ENCODE measurements at regions not wholly inside any gene's neighbourhood (a gene's known extent, or its start where the extent isn't known, plus 50 kb on each side); places are given as distances from the start of the nearest gene placed in this dataset.

- TF ChIP-seq CTCF (conservative IDR thresholded peaks at IDR 0.05 in 1 of 2, IDR thresholded peaks at IDR 0.05 in 1 of 2; ENCODE audit: low read depth in 1 of 2, low read length in 2 of 2) (no peak), EZH2 (IDR thresholded peaks at IDR 0.05; ENCODE audit: low read length, missing control alignments) (no peak)
Observed at GRCh38 chr7:82579047-82579446, 135.5 kb upstream of the CACNA2D1 start.

All from fibroblast of lung (primary cell).